ENCODE measurements at regions not wholly inside any gene's neighbourhood (a gene's known extent, or its start where the extent isn't known, plus 50 kb on each side); places are given as distances from the start of the nearest gene placed in this dataset.

DNA sequence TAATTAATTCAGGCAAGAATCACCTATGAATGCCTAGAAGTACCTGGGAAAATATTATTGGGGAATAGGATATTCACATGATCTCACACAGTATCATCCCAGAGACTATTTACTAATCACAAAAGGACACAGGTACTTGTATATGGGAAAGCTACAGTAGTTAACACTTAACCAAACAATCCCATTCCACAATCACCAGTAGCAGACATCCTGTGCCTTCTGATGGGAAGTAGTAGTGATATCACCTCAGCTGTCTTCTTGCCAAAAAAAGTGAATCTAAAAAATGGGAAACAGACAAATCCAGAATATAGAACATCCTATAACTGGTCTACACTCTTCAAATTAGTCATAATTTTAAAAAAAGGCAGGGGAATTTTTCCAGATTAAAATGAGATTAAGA lies 75.6 kb upstream of the CCDC150 start:
- no peak overlapping the region for H3K27ac ChIP-seq
- no peaks in the 10 kb centered on the region for H3K4me1 ChIP-seq
- DNase-seq (ENCODE audit: low spot score) = no peak
- no peaks in the 10 kb centered on the region for H3K9me3 ChIP-seq (ENCODE audit: low read depth)
- H3K4me3 ChIP-seq = no peak overlapping the region
- H4K20me1 ChIP-seq (ENCODE audit: low read depth) = no peaks in the 10 kb centered on the region
- peaks cover 21% of the 10 kb centered on the region for H3K9me3 Mint-ChIP-seq
- no peaks in the 10 kb centered on the region for H3K79me2 ChIP-seq (ENCODE audit: low read depth)
- peaks cover 2% of the 10 kb centered on the region for H3K36me3 Mint-ChIP-seq
- no peak overlapping the region for H3K27ac Mint-ChIP-seq
- H3K9ac ChIP-seq = no peak overlapping the region
- no peak overlapping the region for H3K4me2 ChIP-seq
- H3K27me3 Mint-ChIP-seq (ENCODE audit: insufficient read depth, low read depth) = no peaks in the 10 kb centered on the region
- no peaks in the 10 kb centered on the region for H3K27me3 ChIP-seq
- no peak overlapping the region for H3K4me3 Mint-ChIP-seq
- no peaks in the 10 kb centered on the region for H3F3A ChIP-seq (ENCODE audit: low read depth)
- peaks cover 13% of the 10 kb centered on the region for H3K4me1 Mint-ChIP-seq
- H3K36me3 ChIP-seq = no peaks in the 10 kb centered on the region
- TF ChIP-seq CTCF (IDR thresholded peaks at IDR 0.05) (no peak), EZH2 (IDR thresholded peaks at IDR 0.05) (no peak), EZH2phosphoT487 (IDR thresholded peaks at IDR 0.05) (no peak)
- no peak overlapping the region for H2AFZ ChIP-seq (replicated peaks)

- Mint-ChIP-seq H3K36me3 (peaks cover 2% of the 10 kb centered on the region), H3K27me3 (ENCODE audit: insufficient read depth, low read depth) (no peaks in the 10 kb centered on the region), H3K27ac (no peak overlapping the region), H3K9me3 (peaks cover 17% of the 10 kb centered on the region), H3K4me3 (no peak overlapping the region), H3K4me1 (peaks cover 13% of the 10 kb centered on the region)
- no peak overlapping the region for H3K4me2 ChIP-seq
- no peaks in the 10 kb centered on the region for H3K27me3 ChIP-seq
- DNase-seq (ENCODE audit: low spot score) = no peak
- no peaks in the 10 kb centered on the region for H4K20me1 ChIP-seq (ENCODE audit: low read depth)
- no peak overlapping the region for H2AFZ ChIP-seq (replicated peaks)
- no peak for TF ChIP-seq EZH2 (IDR thresholded peaks at IDR 0.05)
- TF ChIP-seq EZH2phosphoT487 (IDR thresholded peaks at IDR 0.05) = no peak
- no peak for TF ChIP-seq CTCF (IDR thresholded peaks at IDR 0.05)
- H3K4me3 ChIP-seq = no peak overlapping the region
- peak overlapping the region; percentile 4 for H3K9ac ChIP-seq
- H3K9me3 ChIP-seq (ENCODE audit: low read depth) = no peaks in the 10 kb centered on the region
- no peaks in the 10 kb centered on the region for H3K4me1 ChIP-seq
- H3K79me2 ChIP-seq (ENCODE audit: low read depth) = no peaks in the 10 kb centered on the region
- no peaks in the 10 kb centered on the region for H3K36me3 ChIP-seq
- H3K27ac ChIP-seq = no peak overlapping the region
- no peaks in the 10 kb centered on the region for H3F3A ChIP-seq (ENCODE audit: low read depth)
Measured at GRCh38 chr2:196565106-196565765, 74.3 kb upstream of the CCDC150 start.

- Mint-ChIP-seq H3K36me3 (no peaks in the 10 kb centered on the region), H3K9me3 (peaks cover 10% of the 10 kb centered on the region), H3K4me3 (no peak overlapping the region), H3K27me3 (ENCODE audit: insufficient read depth, low read depth) (no peaks in the 10 kb centered on the region), H3K27ac (no peak overlapping the region), H3K4me1 (peaks cover 13% of the 10 kb centered on the region)
- no peak for TF ChIP-seq EZH2 (IDR thresholded peaks at IDR 0.05)
- no peak for TF ChIP-seq CTCF (IDR thresholded peaks at IDR 0.05)
- no peak for TF ChIP-seq EZH2phosphoT487 (IDR thresholded peaks at IDR 0.05)
- Histone ChIP-seq H2AFZ (replicated peaks) (no peak overlapping the region), H3K36me3 (no peaks in the 10 kb centered on the region), H3K4me3 (no peak overlapping the region), H3K9me3 (ENCODE audit: low read depth) (no peaks in the 10 kb centered on the region), H3K4me1 (no peaks in the 10 kb centered on the region), H3K27me3 (no peaks in the 10 kb centered on the region), H3K27ac (no peak overlapping the region), H4K20me1 (ENCODE audit: low read depth) (no peaks in the 10 kb centered on the region), H3K9ac (no peak overlapping the region), H3F3A (ENCODE audit: low read depth) (no peaks in the 10 kb centered on the region), H3K4me2 (no peak overlapping the region), H3K79me2 (ENCODE audit: low read depth) (no peaks in the 10 kb centered on the region)
- no peak for DNase-seq (ENCODE audit: low spot score)
Measured at GRCh38 chr2:196565982-196566381, 73.5 kb upstream of the CCDC150 start.
